ENCODE measurements at regions not wholly inside any gene's neighbourhood (a gene's known extent, or its start where the extent isn't known, plus 50 kb on each side); places are given as distances from the start of the nearest gene placed in this dataset.
"Not testable (repeated sequence)": the region's sequence is repeated elsewhere in the genome, so short reads cannot be mapped to it uniquely, and the experiment has no call there.

DNA sequence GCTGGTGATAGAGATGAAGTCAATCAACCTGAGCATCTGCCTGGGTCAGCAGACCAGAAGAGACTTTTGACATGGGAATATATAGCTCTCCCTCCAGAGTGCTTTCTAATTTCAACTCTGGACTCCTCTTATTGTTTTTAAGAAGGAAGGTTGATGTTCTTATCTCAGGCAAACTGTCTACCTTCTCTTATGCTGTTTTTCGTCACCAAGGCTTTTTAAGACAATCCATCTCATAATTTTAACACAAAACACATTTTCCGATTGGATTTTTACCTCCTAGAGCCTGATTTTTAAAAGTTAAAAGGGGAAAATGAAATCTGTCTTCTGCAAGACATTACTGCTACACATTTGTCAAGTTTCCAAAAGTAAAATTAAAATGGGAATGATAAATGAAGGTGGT is 368.7 kb upstream of the MIS18BP1 start:
- DNase-seq (ENCODE audit: low read depth) = no peak

DNA sequence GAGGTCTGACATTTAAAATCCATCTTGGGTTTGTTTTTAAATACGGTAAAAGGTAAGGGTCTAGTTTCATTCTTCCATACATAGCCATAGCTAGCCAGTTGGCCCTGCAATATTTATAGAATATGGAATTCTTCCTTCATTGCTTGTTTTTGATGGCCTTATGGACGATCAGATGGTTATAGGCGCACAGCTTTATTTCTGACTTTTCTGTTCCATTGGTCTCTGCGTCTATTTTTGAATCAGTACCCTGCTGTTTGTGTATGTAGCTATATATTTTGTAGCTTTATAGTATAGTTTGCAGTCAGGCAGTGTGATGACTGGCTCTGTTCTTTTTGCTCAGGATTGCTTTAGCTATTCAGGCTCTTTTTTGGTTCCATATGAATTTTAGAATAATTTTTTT is 366.8 kb upstream of the MIS18BP1 start:
- no peak for DNase-seq (ENCODE audit: low read depth)

DNA sequence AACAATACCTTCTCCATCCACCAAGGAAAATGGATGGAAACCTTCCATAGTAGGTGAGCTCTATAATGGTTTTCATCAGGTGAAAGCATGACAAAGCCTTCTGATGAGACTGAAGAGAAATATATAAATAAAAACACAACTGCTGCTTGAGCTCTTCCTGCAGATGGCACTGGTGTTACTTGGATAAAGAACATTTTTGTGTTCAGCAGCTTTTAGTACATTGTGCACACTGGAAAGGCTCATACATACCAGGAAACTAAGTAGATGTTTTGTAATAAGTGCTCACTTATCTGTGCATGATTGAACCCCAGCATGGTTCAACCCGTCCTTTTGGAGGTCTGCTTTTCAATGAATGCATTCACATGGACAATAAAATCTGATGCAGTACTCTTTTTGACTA is 357.3 kb upstream of the MIS18BP1 start:
- DNase-seq (ENCODE audit: low read depth) = peak; percentile 29

DNA sequence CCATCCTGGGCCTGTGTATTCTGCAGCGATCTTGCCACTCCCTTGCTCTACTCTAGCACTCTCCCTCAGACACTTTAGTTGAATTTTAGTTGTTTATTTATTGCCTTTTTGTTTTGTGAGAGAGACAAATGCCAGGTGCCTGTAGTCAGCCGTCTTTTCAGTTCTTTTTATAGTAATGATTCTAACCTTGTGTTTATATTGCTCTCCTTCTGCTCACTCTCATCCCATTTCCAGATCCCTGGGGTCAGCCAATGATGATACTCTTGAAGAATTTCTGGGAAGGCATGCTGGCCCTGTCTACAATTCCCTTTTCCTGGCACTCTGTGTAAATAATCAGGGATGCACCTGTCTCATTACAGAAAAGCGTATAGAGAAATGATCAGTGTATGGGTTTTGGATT is 334.1 kb upstream of the MIS18BP1 start:
- DNase-seq (ENCODE audit: low read depth) = no peak

DNA sequence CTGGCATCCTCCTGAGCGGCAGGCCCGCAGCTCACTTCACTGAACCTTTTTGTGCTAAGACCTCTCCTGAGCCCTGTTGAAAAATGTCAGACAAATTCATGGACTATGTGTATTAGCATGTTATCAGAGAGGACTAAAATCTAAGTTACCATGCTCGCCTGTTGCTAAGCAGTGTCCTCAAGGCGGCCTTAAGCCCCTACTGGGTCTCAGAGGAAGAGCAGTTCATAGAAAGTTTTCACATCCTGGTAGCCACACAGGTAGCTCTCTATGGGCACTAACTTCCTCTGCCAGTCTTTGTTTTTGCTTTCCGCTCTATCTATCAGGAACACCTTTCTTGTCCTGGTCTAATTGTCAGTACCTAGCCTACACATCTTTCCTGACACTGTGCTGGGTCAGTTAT is 306.6 kb upstream of the MIS18BP1 start:
- no peak for DNase-seq (ENCODE audit: low read depth)

DNA sequence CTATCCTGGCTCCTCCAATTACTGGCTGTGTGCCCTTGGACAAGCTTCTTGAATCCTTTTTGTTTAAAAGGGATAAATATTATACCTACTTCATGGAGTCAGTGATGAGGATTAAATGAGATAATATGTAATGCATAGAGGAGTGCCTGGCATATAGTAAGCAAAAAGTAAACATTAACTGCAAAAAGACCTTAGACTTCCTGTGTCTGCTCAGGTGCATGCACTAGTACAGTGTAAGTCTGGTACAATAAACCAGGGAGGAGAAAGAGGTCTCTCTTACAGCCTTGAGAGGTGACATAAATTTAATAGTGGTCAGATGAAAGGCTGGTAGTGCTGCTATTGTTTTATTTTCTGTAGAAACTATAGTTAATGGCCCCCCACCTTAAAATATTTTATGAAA is 305.2 kb upstream of the MIS18BP1 start:
- no peak for DNase-seq (ENCODE audit: low read depth)

DNA sequence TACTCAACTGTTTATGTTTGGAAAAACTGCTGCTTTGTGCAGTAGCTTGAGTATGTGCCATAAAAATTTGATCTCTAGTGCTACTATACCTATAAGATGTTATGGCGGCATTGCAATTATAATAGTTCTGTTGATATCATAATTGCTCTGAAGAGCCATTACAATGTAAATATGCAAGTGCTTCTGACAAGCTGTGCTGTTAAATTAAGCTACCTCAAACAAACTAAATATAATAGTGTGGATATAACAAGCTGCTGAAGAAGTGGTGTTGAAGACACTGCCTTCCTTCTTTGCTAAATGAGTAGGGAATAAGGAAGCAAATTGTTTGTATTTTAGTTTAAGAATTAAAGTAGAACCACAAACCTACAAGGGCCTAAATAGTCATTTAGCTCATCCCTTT is 301.0 kb upstream of the MIS18BP1 start:
- no peak for DNase-seq (ENCODE audit: low read depth)

DNA sequence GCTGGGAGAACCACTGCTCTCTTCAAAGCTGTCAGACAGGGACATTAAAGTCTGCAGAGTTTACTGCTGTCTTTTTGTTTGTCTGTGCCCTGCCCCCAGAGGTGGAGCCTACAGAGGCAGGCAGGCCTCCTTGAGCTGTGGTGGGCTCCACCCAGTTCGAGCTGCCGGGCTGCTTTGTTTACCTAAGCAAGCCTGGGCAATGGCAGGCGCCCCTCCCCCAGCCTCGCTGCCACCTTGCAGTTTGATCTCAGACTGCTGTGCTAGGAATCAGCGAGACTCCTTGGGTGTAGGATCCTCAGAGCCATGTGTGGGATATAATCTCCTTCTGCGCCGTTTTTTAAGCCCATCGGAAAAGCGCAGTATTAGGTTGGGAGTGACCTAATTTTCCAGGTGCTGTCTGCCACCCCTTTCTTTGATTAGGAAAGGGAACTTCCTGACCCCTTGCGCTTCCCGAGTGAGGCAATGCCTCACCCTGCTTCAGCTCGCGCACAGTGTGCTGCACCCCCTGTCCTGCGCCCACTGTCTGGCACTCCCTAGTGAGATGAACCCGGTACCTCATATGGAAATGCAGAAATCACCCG is 298.3 kb upstream of the MIS18BP1 start:
- DNase-seq (ENCODE audit: low read depth) = not testable (repeated sequence)

DNA sequence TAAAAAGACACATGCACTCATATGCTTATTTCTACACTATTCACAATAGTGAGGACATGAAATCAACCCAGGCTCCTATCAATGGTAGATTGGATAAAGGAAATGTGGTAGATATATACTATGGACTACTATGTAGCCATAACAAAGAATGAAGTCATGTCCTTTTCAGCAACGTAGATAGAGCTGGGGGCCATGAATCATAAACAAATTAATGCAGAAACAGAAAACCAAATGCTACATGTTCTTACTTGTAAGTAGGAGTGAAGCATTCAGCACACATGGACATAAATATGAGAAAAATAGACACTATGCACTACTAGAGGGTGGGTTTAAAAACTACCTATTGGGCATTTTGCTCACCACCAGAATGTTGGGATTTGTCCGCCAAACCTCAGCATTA is 278.0 kb upstream of the MIS18BP1 start:
- DNase-seq (ENCODE audit: low read depth) = no peak

DNA sequence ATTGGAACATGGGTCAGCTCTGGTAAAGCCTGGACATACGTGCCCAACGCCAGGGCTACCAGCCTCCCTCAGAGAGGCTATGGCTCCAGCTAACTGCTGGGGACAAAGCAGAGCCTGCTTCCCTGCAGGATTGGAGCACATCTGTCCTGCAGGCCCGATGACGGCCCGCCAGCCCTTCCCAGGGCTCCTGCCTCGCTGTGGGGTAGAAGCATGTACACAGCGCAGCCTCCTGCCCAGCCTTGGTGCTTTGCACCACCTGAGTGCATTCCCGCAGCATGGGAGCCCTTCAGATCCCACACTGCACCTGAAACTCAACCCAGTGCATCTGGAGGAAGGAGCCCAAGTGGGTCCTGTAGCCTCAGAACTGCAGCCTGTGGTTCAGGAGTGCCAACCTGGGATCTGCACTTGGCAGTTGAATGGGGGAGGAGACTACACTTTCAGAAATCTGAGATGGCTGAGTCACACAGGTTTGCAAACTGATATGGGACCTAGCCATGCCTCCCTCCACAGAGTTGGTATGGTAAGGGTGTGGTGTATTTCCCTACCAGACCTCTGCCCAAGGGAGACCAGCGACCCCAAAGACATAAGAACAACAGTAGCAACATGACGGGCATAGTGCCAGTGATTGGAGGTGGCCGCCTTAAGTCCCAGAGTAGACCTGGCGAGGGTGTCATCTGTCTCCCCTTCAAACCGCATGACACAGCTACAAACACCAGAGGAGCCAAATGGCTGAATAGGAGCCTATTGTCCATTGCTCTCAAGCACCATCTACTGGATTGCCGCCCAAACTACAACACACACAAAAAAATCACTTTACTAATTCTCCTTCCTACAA is 273.9 kb upstream of the MIS18BP1 start:
- peak; percentile 10 for DNase-seq (ENCODE audit: low read depth)

DNA sequence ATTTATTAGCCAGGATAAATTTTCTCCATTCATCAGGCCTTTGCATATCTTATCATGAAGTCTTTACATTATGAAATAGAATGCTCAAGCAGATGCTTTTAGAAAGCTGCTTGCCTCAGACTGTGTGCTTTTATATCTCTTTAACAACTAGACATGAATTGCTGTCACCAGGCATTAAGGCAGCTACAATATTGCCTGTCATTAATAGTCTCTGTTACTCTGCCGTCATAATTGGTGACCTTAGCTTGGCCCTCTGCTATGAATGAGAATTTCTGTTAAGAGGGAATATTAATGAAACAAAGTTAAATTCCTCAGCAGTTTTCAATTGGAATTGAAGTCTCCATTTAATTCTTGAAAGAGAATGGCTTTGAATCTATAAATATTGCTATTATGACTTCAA is 266.8 kb upstream of the MIS18BP1 start:
- DNase-seq (ENCODE audit: low read depth) = no peak

DNA sequence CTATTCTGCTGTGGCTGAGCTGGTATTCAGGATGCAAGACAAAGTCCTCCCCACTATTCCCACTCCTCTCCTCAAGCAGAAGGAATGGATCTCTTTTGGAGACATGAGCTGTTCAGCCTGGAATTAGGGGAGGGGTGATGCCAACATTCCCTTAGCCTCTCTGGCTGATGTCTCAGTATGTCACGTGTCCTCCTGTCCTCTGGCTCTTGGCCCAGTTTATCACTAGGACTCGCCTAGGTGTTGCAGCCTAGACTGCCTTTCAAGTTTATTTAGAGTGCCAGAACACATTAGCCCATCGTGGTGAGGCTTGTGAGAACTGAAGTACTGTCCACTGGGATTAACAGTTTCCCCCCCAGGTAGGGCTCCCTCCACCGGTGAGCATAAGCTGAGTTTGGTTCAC is 239.9 kb upstream of the MIS18BP1 start:
- no peak for DNase-seq (ENCODE audit: low read depth)

DNA sequence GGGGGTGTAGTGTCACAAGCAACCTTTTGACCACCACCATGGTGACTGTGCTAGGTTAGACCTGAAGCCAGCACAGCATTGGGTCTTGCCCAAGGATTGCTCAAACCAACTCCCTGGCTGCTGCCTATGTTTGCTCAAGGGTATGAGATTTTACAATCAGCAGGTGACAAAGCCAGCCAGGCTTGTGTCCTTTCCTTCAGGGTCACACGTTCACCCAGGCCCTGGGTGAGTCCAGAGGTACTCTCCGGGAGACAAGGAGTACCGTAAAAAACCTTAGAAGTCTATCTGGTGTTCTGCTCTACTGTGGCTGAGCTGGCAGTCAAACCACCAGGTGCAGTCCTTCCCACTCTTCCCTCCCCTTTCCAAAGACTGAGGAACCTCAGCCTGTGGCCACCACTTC is 238.9 kb upstream of the MIS18BP1 start:
- DNase-seq (ENCODE audit: low read depth) = no peak

DNA sequence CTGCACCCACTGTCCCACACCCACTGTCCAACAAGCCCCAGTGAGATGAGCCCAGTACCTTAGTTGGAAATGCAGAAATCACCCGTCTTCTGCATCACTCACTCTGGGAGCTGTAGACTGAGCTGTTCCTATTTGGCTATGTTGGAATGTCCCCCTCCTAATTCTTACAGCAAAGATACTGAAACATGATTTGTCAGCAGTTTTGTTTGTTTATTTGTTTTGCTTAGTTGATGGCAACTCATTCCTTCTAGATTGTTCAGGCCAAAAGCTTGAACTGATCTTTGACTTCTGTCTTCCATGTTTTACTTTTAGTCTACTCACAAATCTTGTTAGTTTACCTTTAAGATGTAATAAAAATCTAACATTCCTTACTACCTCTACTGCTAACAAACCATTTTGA is 233.6 kb upstream of the MIS18BP1 start:
- no peak for DNase-seq (ENCODE audit: low read depth)

DNA sequence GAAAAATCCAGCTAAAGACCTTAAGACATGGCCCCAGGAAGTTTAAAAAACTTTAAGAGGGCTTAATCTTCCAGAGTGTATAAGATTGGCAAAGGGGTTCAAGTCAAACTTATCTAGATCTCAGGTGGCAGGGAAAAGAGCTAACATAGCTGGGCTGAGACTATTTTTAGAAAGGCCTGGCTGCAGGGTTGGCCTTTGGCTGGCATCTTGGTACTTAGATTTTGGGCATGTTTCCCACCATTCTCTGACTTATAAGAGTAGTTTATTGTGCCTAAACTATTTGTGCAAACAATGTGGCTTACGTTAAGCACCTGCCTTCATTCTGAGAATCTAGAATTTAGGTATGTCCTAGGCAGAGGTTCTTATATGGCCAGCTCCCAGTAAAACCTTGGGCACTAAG is 214.0 kb upstream of the MIS18BP1 start:
- no peak for DNase-seq (ENCODE audit: low read depth)

DNA sequence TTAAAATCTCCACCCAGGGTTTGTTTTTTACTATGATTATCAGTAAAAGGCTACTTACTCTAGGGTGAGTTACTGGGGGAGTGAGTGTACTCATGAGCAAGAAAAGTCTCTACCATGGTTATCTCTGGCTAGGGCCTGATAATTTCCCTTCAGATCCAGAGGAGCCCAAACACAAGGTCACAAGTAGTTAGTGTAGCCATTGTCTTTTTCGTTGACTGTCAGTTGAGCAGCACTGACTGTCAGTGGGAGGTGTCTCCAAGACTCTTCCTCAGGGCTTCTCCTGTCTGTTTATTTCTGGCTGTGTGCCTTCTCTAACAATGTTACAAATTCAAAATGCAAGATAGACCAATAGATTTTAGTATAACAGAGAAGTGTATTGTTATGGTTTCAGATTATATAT is 181.2 kb upstream of the MIS18BP1 start:
- no peak for DNase-seq (ENCODE audit: low read depth)

DNA sequence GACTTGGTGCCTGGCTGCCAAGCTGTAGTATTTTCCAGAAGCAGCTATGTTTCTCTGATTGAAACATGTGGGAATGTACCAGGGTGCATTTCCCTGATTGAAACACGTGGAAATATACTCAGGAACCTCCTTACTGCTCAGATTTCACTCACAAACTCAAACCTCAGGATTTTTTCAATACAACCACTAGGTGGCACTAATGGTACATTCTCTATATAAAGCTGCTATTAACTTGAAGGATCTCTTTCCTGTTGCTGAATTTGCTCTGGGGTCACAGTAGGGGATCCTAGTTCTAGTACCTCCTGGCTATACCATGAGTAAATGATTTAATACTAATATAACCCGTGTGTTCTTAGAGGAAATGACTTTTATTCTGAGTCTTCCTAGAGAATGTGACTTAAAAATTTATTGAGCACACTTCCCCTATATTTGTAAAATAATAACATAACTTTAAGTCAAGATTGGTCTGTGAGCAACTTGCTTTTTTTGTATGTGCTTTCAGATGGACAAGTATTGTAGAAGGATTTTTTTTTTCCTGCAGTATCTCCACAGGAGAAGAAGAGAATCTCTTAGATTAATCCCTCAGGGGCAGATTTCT is 173.8 kb upstream of the MIS18BP1 start:
- peak; percentile 44 for DNase-seq (ENCODE audit: low read depth)

DNA sequence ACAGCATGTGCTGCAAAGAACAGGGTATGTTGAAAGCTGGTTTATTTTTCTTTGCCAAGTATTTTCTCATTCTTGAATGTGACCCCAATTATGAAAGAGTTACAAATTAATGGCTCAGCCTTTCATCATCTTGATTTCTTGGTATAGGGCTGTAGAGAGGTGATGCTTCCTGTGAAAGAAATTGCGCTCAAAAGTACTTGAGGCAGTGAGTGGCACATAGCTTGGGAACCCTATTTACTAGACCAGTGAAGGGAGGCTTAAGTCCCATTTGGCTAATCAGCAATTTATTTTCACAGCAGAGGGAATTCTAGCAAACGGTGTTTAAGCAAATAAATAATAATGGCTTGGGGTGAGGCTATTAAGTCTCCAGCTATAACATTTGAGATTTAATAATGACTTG is 153.9 kb upstream of the MIS18BP1 start:
- DNase-seq (ENCODE audit: low read depth) = no peak

DNA sequence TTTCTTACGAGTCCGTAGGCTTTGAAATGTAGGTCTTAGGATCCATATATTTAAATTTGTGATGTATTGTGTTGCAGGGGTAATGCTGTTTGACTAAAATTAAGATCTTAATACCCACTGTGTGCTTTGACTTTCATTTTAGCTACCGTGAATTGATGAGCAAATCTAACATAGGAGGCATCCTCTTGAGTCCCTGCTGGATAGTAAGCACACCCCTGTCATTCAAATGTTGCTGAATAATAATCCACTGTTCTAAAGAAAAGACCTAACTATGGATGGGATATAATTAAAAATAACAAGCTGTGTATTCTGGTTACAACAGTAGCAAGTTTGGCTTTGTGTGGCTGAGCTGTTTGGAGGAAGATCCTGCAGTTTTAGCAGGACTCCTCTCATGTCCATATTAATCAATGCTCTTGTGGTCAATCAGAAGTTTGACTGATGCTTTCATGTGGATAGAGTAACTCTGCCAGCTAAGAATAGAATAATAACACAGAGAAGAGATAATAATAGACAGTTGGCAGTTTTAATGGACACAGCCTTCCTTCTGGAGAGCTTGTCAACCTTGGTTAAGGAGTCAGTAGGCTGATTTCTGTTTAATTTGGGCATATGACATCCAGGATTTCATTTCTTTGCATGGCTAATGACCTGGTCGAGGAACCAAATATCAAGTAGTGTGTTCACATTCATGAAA is 148.1 kb upstream of the MIS18BP1 start:
- no peak for DNase-seq (ENCODE audit: low read depth)

DNA sequence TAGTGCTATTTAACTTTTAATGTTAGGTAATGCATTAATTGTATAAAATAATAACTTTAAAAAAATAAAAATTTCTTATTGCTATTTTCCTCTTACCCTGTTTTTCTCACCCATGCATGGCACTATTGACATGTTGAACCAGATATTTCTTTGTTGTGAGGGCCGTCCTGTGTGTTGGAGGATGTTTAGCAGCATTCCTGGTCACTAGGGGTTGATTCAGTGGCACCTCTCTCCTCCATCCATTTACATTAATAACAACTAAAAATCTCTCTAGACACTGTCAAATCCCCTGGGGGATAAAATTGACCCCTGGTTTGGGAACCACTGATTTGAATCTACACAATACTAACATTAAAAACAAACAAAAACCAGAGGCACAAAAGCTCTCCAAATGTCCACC is 147.5 kb upstream of the MIS18BP1 start:
- no peak for DNase-seq (ENCODE audit: low read depth)

DNA sequence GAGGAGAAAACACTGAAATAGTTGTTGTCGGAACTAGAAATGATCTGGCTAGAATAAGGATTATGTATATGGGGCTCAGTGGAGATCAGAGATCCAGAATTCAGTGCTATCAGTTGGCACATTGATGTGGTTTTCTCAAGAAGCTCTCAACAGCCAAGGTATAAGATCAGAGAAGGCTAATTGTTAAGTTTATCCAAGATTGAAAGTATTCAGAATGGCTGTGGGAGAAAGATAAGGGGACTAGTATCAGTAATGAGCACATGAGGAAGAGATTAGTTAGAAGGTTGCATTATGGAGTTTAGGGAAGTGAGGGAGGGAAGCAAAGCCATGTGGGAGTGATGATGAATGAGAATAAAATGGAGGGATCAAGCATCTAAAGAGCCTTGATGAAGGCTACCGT is 128.1 kb upstream of the MIS18BP1 start:
- no peak for DNase-seq (ENCODE audit: low read depth)

DNA sequence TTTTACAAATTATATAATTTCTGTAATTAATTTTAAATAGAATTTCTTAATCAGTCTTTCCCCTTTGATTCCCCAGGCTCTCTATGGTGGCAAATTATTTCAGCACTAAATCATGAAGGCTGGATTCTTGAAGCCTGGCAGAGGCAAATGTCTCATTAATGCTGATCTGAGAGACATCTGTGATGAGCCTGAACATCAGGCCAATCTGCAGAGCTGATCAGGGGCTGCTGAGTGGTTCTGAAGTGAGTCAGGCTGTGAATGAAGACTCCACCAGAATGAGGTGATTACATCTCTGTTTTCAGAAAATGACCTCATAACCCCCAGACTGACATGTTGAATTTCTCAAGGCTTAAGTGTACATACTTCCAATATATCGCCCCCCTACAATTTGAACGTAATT is 124.2 kb upstream of the MIS18BP1 start:
- DNase-seq (ENCODE audit: low read depth) = no peak

DNA sequence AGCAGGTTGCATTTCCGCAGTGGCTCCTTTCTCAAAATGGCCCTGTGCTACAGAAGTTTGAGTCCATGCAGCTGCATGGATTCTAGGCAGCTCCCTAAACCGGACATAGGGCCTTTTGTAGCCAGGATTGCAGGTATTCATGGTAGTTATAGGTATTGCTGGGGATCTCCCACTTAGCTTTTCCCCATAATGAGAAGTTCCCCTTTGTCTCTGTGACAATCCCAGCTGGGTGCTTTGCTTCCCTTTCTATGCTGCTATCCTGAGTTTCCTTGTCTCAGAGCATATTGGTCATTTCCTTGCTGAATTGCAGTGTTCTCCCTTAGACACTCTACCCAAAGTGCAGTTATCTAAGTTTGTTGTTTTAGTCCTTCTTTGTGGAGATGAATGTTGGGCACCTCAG is 120.9 kb upstream of the MIS18BP1 start:
- no peak for DNase-seq (ENCODE audit: low read depth)

Measured in LHCN-M2 (cell line).